GM23338 (cell line): ENCODE measurements at regions not wholly inside any gene's neighbourhood (a gene's known extent, or its start where the extent isn't known, plus 50 kb on each side); places are given as distances from the start of the nearest gene placed in this dataset.

Experiments used
- CREB1 ChIP-seq: fragments of 250-450 bp; sonication (Bioruptor Pico); IDR thresholded peaks from 2 replicates; pipeline ENCODE4 v1.5.0; 2020; ENCODE audit warnings: low read depth, mild to moderate bottlenecking, moderate library complexity
- EZH2 ChIP-seq: fragments of 200-600 bp; sonication (generic); IDR thresholded peaks from one replicate; pipeline ENCODE4 v1.8.0; 2017; ENCODE audit warnings: antibody characterized with exemption, mild to moderate bottlenecking, low read depth; ENCODE audit not compliant: unreplicated experiment
- EZH2phosphoT487 ChIP-seq: fragments of 200-600 bp; sonication (generic); IDR thresholded peaks from one replicate; pipeline ENCODE4 v1.8.1; 2018; ENCODE audit warnings: antibody characterized with exemption; ENCODE audit not compliant: unreplicated experiment
- JUNB ChIP-seq: IDR thresholded peaks from one replicate; pipeline ENCODE4 v1.6.1; 2016; ENCODE audit warnings: antibody characterized with exemption; ENCODE audit not compliant: unreplicated experiment
- POLR2AphosphoS5 ChIP-seq: IDR thresholded peaks from 2 replicates; pipeline ENCODE4 v1.6.1; 2016; ENCODE audit warnings: antibody characterized with exemption, low read depth
- STAT1 ChIP-seq: IDR thresholded peaks from one replicate; pipeline ENCODE4 v1.6.1; 2016; ENCODE audit warnings: antibody characterized with exemption; ENCODE audit not compliant: unreplicated experiment
- ZNF114 ChIP-seq: fragments of 250-450 bp; sonication (Bioruptor Pico); IDR thresholded peaks from 2 replicates; pipeline ENCODE4 v1.5.0; 2020; ENCODE audit warnings: mild to moderate bottlenecking, moderate library complexity
- ZNF331 ChIP-seq: fragments of 250-450 bp; sonication (Bioruptor Pico); IDR thresholded peaks from 2 replicates; pipeline ENCODE4 v1.5.0; 2020; ENCODE audit warnings: low read depth, mild to moderate bottlenecking, moderate library complexity
- ZNF462 ChIP-seq: fragments of 250-450 bp; sonication (Bioruptor Pico); IDR thresholded peaks from 2 replicates; pipeline ENCODE4 v1.5.0; 2020; ENCODE audit warnings: mild to moderate bottlenecking, moderate library complexity
- TF ChIP-seq, protein P1 (sequence below), 2 experiments: fragments of 200-600 bp in 1 of 2; sonication (generic) in 1 of 2; conservative IDR thresholded peaks; 2 replicates each; pipeline versions ENCODE4 v1.5.1 to v1.6.1; 2016 to 2017; ENCODE audit warnings: antibody characterized with exemption in 2 of 2, low read depth in 2 of 2, mild to moderate bottlenecking in 2 of 2, moderate library complexity in 1 of 2
- TF ChIP-seq, protein P2 (sequence below): IDR thresholded peaks from one replicate; pipeline ENCODE4 v1.6.1; 2018; ENCODE audit warnings: antibody characterized with exemption; ENCODE audit not compliant: unreplicated experiment
- TF ChIP-seq, protein P3 (sequence below): IDR thresholded peaks from 2 replicates; pipeline ENCODE4 v1.6.1; 2016; ENCODE audit warnings: antibody characterized with exemption

DNA sequence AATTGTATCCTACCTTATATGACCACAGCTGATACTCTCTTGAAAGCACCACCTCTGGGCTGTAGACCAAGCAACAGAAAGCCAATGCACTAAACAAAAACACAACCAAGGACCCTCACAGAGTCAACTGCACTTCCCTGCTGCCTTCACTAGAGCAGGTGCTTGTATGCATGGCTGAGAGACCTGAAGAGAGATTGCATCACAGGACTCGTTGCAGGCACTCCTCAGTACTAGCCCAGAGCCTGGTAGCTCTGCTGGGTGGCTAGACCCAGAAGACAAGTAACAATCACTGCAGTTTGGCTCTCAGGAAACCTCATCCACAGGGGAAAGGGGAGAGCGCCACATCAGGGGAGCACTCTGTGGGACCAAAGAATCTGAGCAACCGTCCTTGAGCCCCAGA, 521.6 kb upstream of the IMPG1 start:
- TF ChIP-seq, protein P1, sequence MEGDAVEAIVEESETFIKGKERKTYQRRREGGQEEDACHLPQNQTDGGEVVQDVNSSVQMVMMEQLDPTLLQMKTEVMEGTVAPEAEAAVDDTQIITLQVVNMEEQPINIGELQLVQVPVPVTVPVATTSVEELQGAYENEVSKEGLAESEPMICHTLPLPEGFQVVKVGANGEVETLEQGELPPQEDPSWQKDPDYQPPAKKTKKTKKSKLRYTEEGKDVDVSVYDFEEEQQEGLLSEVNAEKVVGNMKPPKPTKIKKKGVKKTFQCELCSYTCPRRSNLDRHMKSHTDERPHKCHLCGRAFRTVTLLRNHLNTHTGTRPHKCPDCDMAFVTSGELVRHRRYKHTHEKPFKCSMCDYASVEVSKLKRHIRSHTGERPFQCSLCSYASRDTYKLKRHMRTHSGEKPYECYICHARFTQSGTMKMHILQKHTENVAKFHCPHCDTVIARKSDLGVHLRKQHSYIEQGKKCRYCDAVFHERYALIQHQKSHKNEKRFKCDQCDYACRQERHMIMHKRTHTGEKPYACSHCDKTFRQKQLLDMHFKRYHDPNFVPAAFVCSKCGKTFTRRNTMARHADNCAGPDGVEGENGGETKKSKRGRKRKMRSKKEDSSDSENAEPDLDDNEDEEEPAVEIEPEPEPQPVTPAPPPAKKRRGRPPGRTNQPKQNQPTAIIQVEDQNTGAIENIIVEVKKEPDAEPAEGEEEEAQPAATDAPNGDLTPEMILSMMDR (conservative IDR thresholded peaks at IDR 0.05; ENCODE audit: low read depth in 2 of 2): no peak
- no peak for TF ChIP-seq EZH2
- TF ChIP-seq POLR2AphosphoS5: no peak
- TF ChIP-seq, protein P2, sequence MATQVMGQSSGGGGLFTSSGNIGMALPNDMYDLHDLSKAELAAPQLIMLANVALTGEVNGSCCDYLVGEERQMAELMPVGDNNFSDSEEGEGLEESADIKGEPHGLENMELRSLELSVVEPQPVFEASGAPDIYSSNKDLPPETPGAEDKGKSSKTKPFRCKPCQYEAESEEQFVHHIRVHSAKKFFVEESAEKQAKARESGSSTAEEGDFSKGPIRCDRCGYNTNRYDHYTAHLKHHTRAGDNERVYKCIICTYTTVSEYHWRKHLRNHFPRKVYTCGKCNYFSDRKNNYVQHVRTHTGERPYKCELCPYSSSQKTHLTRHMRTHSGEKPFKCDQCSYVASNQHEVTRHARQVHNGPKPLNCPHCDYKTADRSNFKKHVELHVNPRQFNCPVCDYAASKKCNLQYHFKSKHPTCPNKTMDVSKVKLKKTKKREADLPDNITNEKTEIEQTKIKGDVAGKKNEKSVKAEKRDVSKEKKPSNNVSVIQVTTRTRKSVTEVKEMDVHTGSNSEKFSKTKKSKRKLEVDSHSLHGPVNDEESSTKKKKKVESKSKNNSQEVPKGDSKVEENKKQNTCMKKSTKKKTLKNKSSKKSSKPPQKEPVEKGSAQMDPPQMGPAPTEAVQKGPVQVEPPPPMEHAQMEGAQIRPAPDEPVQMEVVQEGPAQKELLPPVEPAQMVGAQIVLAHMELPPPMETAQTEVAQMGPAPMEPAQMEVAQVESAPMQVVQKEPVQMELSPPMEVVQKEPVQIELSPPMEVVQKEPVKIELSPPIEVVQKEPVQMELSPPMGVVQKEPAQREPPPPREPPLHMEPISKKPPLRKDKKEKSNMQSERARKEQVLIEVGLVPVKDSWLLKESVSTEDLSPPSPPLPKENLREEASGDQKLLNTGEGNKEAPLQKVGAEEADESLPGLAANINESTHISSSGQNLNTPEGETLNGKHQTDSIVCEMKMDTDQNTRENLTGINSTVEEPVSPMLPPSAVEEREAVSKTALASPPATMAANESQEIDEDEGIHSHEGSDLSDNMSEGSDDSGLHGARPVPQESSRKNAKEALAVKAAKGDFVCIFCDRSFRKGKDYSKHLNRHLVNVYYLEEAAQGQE: no peak
- TF ChIP-seq ZNF331: no peak
- TF ChIP-seq EZH2phosphoT487: no peak
- TF ChIP-seq, protein P3, sequence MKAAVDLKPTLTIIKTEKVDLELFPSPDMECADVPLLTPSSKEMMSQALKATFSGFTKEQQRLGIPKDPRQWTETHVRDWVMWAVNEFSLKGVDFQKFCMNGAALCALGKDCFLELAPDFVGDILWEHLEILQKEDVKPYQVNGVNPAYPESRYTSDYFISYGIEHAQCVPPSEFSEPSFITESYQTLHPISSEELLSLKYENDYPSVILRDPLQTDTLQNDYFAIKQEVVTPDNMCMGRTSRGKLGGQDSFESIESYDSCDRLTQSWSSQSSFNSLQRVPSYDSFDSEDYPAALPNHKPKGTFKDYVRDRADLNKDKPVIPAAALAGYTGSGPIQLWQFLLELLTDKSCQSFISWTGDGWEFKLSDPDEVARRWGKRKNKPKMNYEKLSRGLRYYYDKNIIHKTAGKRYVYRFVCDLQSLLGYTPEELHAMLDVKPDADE: no peak
- TF ChIP-seq JUNB: no peak
- no peak for TF ChIP-seq CREB1 (CRISPR knock-in tag)
- TF ChIP-seq STAT1: no peak
- no peak for TF ChIP-seq ZNF462 (CRISPR knock-in tag)
- TF ChIP-seq ZNF114: no peak
